H1 (cell line): ENCODE measurements at regions not wholly inside any gene's neighbourhood (a gene's known extent, or its start where the extent isn't known, plus 50 kb on each side); places are given as distances from the start of the nearest gene placed in this dataset.

ENCODE experiments used
- BACH1 ChIP-seq: IDR thresholded peaks from 2 replicates; pipeline ENCODE4 v1.6.1; 2012; ENCODE audit warnings: low read length, improper control_type of control experiment
- CHD1 ChIP-seq: IDR thresholded peaks from 2 replicates; pipeline ENCODE4 v1.6.1; 2012; ENCODE audit warnings: low read depth, low read length, improper control_type of control experiment
- CHD2 ChIP-seq: IDR thresholded peaks from 2 replicates; pipeline ENCODE4 v1.6.1; 2012; ENCODE audit warnings: low read length, improper control_type of control experiment
- JUN ChIP-seq: IDR thresholded peaks from 2 replicates; pipeline ENCODE4 v1.6.1; 2011; ENCODE audit warnings: low read depth, mild to moderate bottlenecking, improper control_type of control experiment, low read length
- JUND ChIP-seq: IDR thresholded peaks from 2 replicates; pipeline ENCODE4 v1.6.1; 2011; ENCODE audit warnings: mild to moderate bottlenecking, improper control_type of control experiment, low read length
- POLR2A ChIP-seq, 2 experiments: IDR thresholded peaks; 1 replicate in 1 of 2; 2 replicates in 1 of 2; pipeline ENCODE4 v1.6.1; 2011; ENCODE audit warnings: low read depth in 2 of 2, low read length in 2 of 2, mild to moderate bottlenecking in 2 of 2; ENCODE audit errors: control extremely low read depth in 1 of 2
- POLR2AphosphoS5 ChIP-seq: IDR thresholded peaks from 2 replicates; pipeline ENCODE4 v1.6.1; 2011; ENCODE audit warnings: low read depth, low read length
- SP4 ChIP-seq: IDR thresholded peaks from 2 replicates; pipeline ENCODE4 v1.6.1; 2012; ENCODE audit warnings: low read length, inconsistent platforms
- TBP ChIP-seq: IDR thresholded peaks from 2 replicates; pipeline ENCODE4 v1.6.1; 2011; ENCODE audit warnings: low read depth, low read length, improper control_type of control experiment
- TCF12 ChIP-seq: IDR thresholded peaks from 2 replicates; pipeline ENCODE4 v1.6.1; 2011; ENCODE audit warnings: low read depth, mild to moderate bottlenecking, low read length
- TEAD4 ChIP-seq: IDR thresholded peaks from 2 replicates; pipeline ENCODE4 v1.6.1; 2012; ENCODE audit warnings: low read depth, low read length, inconsistent platforms, mixed read lengths
- TF ChIP-seq, protein P1 (sequence below): IDR thresholded peaks from 2 replicates; pipeline ENCODE4 v1.6.1; 2011; ENCODE audit warnings: low read depth, mild to moderate bottlenecking, low read length; ENCODE audit not compliant: insufficient read depth

DNA sequence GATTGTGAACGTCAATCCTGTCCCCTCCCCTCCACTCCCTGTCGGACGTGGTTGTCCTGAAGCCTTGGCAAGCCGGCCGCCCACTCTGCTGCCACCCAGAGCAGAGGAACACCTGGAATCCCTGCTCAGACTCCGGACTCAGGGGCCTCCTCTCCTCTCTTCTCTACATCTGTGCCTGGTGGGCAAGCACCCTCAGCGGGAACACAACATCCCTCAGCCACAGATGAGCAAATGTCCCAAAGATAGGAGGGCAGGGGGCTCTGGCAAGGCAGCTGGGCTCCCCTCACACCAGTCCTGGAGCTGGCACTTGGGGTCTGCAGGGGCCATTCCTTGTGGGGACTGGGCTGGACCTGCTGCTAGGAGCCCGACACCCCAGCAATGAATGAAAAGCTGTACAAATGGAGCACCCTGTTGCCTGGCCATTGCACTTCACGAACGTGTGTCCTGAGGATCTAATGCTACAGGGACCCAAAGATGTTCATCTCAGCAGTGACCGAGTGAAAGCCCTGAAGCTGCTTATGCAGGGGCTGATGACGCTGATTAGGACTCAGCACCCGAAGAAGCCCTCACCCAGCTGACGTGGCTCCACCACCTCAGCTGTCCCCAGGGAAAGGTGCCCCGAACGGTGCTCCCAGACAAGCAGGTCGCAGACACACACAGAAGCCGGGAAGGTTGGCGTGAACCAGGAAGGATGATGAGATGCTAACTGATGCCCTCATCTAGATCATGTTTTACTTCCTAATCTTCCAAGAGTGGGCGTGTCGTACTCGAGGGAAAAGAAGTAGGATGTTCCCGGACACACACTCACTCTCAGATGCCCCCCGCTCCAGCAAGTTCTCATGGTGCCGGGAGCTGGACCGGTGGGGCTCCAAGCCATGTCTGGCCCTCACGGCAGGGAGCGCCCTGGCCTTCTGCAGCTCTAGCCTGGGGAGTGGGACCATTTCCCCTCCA is 177.0 kb upstream of the PPP1R26 start (continued):
- TF ChIP-seq TBP (no peak), POLR2A (IDR thresholded peaks at IDR 0.05; ENCODE audit: control extremely low read depth in 1 of 2, low read depth in 2 of 2, low read length in 2 of 2) (no peak), TEAD4 (no peak), POLR2AphosphoS5 (no peak), BACH1 (no peak), CHD2 (no peak), TCF12 (no peak), JUND (no peak), SP4 (no peak), CHD1 (no peak), JUN (no peak)
- TF ChIP-seq, protein P1, sequence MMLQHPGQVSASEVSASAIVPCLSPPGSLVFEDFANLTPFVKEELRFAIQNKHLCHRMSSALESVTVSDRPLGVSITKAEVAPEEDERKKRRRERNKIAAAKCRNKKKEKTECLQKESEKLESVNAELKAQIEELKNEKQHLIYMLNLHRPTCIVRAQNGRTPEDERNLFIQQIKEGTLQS: no peak
